ENCODE measurements at regions not wholly inside any gene's neighbourhood (a gene's known extent, or its start where the extent isn't known, plus 50 kb on each side); places are given as distances from the start of the nearest gene placed in this dataset.

GRCh38 chrY:7923476-7924017 is 1012.0 kb upstream of the AMELY start:
- Histone ChIP-seq H3K4me3 (no peak overlapping the region), H3K36me3 (ENCODE audit: low read depth, missing control alignments) (no peaks in the 10 kb centered on the region), H3K4me1 (no peaks in the 10 kb centered on the region), H3K27me3 (no peaks in the 10 kb centered on the region), H3K27ac (no peak overlapping the region), H3K9me3 (no peaks in the 10 kb centered on the region)
- DNase-seq, result no peak
- intact Hi-C loops (cut with DNase I; ENCODE audit: low total_unique reads), result no loop called here
- TF ChIP-seq POLR2A (IDR thresholded peaks at IDR 0.05) (no peak), CTCF (IDR thresholded peaks at IDR 0.05) (no peak)

- Histone ChIP-seq H3K4me3 (no peak overlapping the region), H3K27me3 (no peaks in the 10 kb centered on the region), H3K27ac (no peak overlapping the region), H3K36me3 (ENCODE audit: low read depth, missing control alignments) (no peaks in the 10 kb centered on the region), H3K9me3 (no peaks in the 10 kb centered on the region), H3K4me1 (no peaks in the 10 kb centered on the region)
- no peak for DNase-seq
- 85 to 100% methylated on average over 2 of the region's 2 CpGs for WGBS, 2 donors
- TF ChIP-seq POLR2A (IDR thresholded peaks at IDR 0.05) (no peak), CTCF (IDR thresholded peaks at IDR 0.05) (no peak)
- intact Hi-C loops (cut with DNase I; ENCODE audit: low total_unique reads), result no loop called here
These were observed 1008.8 kb upstream of the AMELY start for GRCh38 chrY:7920382-7920781.

- no peaks in the 10 kb centered on the region for H3K36me3 ChIP-seq (ENCODE audit: low read depth, missing control alignments)
- 84 to 100% methylated on average over 1 to 3 of the region's 3 CpGs for WGBS, 2 donors
- no peak for TF ChIP-seq POLR2A (IDR thresholded peaks at IDR 0.05)
- no peak for TF ChIP-seq CTCF (IDR thresholded peaks at IDR 0.05)
- no peaks in the 10 kb centered on the region for H3K9me3 ChIP-seq
- no peaks in the 10 kb centered on the region for H3K4me1 ChIP-seq
- no peak overlapping the region for H3K27ac ChIP-seq
- no peaks in the 10 kb centered on the region for H3K27me3 ChIP-seq
- intact Hi-C loops (cut with DNase I; ENCODE audit: low total_unique reads), result no loop called here
- no peak for DNase-seq
- H3K4me3 ChIP-seq, result no peak overlapping the region
These were observed 977.0 kb upstream of the AMELY start for GRCh38 chrY:7888506-7888905.

- no peak for TF ChIP-seq CTCF (IDR thresholded peaks at IDR 0.05)
- TF ChIP-seq POLR2A (IDR thresholded peaks at IDR 0.05), result no peak
- Histone ChIP-seq H3K4me1 (no peaks in the 10 kb centered on the region), H3K36me3 (ENCODE audit: low read depth, missing control alignments) (no peaks in the 10 kb centered on the region), H3K27me3 (no peaks in the 10 kb centered on the region), H3K4me3 (no peak overlapping the region), H3K9me3 (no peaks in the 10 kb centered on the region), H3K27ac (no peak overlapping the region)
- 95% methylated on average over 3 of the region's 3 CpGs for WGBS, 2 donors
- intact Hi-C loops (cut with DNase I; ENCODE audit: low total_unique reads), result no loop called here
- no peak for DNase-seq
These were observed 970.1 kb upstream of the AMELY start for GRCh38 chrY:7881696-7882095.

- Histone ChIP-seq H3K4me1 (no peaks in the 10 kb centered on the region), H3K27me3 (no peaks in the 10 kb centered on the region), H3K4me3 (no peak overlapping the region), H3K36me3 (ENCODE audit: low read depth, missing control alignments) (no peaks in the 10 kb centered on the region), H3K9me3 (no peaks in the 10 kb centered on the region), H3K27ac (no peak overlapping the region)
- WGBS, 2 donors, result 81 to 98% methylated on average over 4 of the region's 4 CpGs
- DNase-seq, result no peak
- TF ChIP-seq POLR2A (IDR thresholded peaks at IDR 0.05) (no peak), CTCF (IDR thresholded peaks at IDR 0.05) (no peak)
- intact Hi-C loops (cut with DNase I; ENCODE audit: low total_unique reads), result no loop called here
These were observed 967.7 kb upstream of the AMELY start for GRCh38 chrY:7879245-7879644.
